Esophagus muscularis mucosa (tissue), 3 donors: ENCODE measurements at regions not wholly inside any gene's neighbourhood (a gene's known extent, or its start where the extent isn't known, plus 50 kb on each side); places are given as distances from the start of the nearest gene placed in this dataset.

Source experiments
- POLR2A ChIP-seq: fragments of 450-650 bp; IDR thresholded peaks from one replicate; pipeline ENCODE4 v1.6.1; 2017; ENCODE audit warnings: antibody characterized with exemption, moderate library complexity, mild to moderate bottlenecking, low read depth
- TF ChIP-seq, protein P1 (sequence below), 3 experiments: fragments of 200-600 bp in 2 of 3; fragments of 450-650 bp in 1 of 3; sonication (generic) in 2 of 3; IDR thresholded peaks; one replicate each; pipeline ENCODE4 v1.5.1; 2017 to 2019; ENCODE audit warnings: antibody characterized with exemption in 3 of 3, mild to moderate bottlenecking in 2 of 3, moderate library complexity in 1 of 3

GRCh38 chr5:2169430-2169808 is 286.7 kb upstream of the IRX4 start:
- TF ChIP-seq, protein P1, sequence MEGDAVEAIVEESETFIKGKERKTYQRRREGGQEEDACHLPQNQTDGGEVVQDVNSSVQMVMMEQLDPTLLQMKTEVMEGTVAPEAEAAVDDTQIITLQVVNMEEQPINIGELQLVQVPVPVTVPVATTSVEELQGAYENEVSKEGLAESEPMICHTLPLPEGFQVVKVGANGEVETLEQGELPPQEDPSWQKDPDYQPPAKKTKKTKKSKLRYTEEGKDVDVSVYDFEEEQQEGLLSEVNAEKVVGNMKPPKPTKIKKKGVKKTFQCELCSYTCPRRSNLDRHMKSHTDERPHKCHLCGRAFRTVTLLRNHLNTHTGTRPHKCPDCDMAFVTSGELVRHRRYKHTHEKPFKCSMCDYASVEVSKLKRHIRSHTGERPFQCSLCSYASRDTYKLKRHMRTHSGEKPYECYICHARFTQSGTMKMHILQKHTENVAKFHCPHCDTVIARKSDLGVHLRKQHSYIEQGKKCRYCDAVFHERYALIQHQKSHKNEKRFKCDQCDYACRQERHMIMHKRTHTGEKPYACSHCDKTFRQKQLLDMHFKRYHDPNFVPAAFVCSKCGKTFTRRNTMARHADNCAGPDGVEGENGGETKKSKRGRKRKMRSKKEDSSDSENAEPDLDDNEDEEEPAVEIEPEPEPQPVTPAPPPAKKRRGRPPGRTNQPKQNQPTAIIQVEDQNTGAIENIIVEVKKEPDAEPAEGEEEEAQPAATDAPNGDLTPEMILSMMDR (IDR thresholded peaks at IDR 0.05), result no peak
- no peak for TF ChIP-seq POLR2A
